ENCODE measurements at regions not wholly inside any gene's neighbourhood (a gene's known extent, or its start where the extent isn't known, plus 50 kb on each side); places are given as distances from the start of the nearest gene placed in this dataset.

GRCh38 chr2:198347946-198348345, 543.6 kb downstream of the PLCL1 start:
- no peaks in the 10 kb centered on the region for H3K27me3 ChIP-seq (ENCODE audit: control insufficient read depth, insufficient read depth, low read length)
- H3K36me3 ChIP-seq (ENCODE audit: control insufficient read depth, insufficient read depth, low read length), result no peaks in the 10 kb centered on the region
- no peak overlapping the region for H3K4me3 ChIP-seq (ENCODE audit: low read length)
- no peaks in the 10 kb centered on the region for H3K4me1 ChIP-seq (ENCODE audit: control insufficient read depth, insufficient read depth, low read length)
- H3K9ac ChIP-seq (ENCODE audit: low read length), result no peak overlapping the region
- no peak overlapping the region for H3K27ac ChIP-seq (ENCODE audit: low read depth, low read length)

DNA sequence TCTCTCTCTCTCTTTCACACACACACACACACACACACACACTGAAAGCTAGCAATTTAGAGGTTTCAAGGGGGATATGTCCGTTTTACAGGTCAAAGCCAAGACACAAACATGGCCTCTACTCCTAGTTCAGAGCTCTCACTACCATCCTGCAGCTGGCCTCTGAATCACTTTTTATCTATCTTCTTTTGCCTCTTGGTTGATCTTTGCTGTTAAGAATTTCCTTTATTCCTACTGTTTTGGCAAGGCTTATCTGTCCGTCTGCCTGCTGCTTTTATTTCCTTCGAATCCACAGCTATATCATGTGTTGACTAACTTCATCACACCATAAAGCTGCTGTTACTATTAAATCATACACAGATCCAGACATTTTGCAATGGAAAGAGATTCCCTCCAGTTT, 543.0 kb downstream of the PLCL1 start:
- no peaks in the 10 kb centered on the region for H3K27me3 ChIP-seq (ENCODE audit: control insufficient read depth, insufficient read depth, low read length)
- no peak overlapping the region for H3K27ac ChIP-seq (ENCODE audit: low read depth, low read length)
- no peak overlapping the region for H3K4me3 ChIP-seq (ENCODE audit: low read length)
- H3K4me1 ChIP-seq (ENCODE audit: control insufficient read depth, insufficient read depth, low read length), result no peaks in the 10 kb centered on the region
- no peaks in the 10 kb centered on the region for H3K36me3 ChIP-seq (ENCODE audit: control insufficient read depth, insufficient read depth, low read length)
- H3K9ac ChIP-seq (ENCODE audit: low read length), result no peak overlapping the region

DNA sequence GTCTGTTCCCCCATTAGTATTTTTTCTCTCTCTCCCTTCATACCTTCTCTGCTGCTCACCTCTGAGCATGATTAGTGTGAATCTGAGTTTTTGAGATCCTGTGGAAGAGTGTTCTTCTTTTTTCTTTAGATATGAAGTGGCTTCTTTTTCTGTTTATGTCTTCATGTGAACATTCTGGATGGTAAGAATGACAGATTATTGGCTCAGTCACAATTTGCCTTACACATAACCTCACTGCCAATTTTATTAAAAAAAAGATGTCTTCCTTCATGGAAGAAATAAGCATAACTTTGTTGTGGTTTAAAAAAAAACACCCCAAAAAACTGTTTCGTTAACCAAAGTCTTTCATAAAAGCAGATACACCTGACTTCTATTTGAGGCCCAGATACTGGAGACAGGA, 539.1 kb downstream of the PLCL1 start:
- Histone ChIP-seq H3K4me3 (ENCODE audit: low read length) (no peak overlapping the region), H3K27me3 (ENCODE audit: control insufficient read depth, insufficient read depth, low read length) (no peaks in the 10 kb centered on the region), H3K27ac (ENCODE audit: low read depth, low read length) (no peak overlapping the region), H3K4me1 (ENCODE audit: control insufficient read depth, insufficient read depth, low read length) (no peaks in the 10 kb centered on the region), H3K36me3 (ENCODE audit: control insufficient read depth, insufficient read depth, low read length) (no peaks in the 10 kb centered on the region), H3K9ac (ENCODE audit: low read length) (no peak overlapping the region)

GRCh38 chr2:198340846-198341245, 536.5 kb downstream of the PLCL1 start:
- Histone ChIP-seq H3K36me3 (ENCODE audit: control insufficient read depth, insufficient read depth, low read length) (no peaks in the 10 kb centered on the region), H3K9ac (ENCODE audit: low read length) (peak overlapping the region; percentile 32), H3K4me3 (ENCODE audit: low read length) (no peak overlapping the region), H3K4me1 (ENCODE audit: control insufficient read depth, insufficient read depth, low read length) (no peaks in the 10 kb centered on the region), H3K27ac (ENCODE audit: low read depth, low read length) (no peak overlapping the region), H3K27me3 (ENCODE audit: control insufficient read depth, insufficient read depth, low read length) (no peaks in the 10 kb centered on the region)

GRCh38 chr2:198339116-198339515, 534.7 kb downstream of the PLCL1 start:
- Histone ChIP-seq H3K4me3 (ENCODE audit: low read length) (no peak overlapping the region), H3K9ac (ENCODE audit: low read length) (no peak overlapping the region), H3K27ac (ENCODE audit: low read depth, low read length) (no peak overlapping the region), H3K27me3 (ENCODE audit: control insufficient read depth, insufficient read depth, low read length) (no peaks in the 10 kb centered on the region), H3K4me1 (ENCODE audit: control insufficient read depth, insufficient read depth, low read length) (no peaks in the 10 kb centered on the region), H3K36me3 (ENCODE audit: control insufficient read depth, insufficient read depth, low read length) (no peaks in the 10 kb centered on the region)

DNA sequence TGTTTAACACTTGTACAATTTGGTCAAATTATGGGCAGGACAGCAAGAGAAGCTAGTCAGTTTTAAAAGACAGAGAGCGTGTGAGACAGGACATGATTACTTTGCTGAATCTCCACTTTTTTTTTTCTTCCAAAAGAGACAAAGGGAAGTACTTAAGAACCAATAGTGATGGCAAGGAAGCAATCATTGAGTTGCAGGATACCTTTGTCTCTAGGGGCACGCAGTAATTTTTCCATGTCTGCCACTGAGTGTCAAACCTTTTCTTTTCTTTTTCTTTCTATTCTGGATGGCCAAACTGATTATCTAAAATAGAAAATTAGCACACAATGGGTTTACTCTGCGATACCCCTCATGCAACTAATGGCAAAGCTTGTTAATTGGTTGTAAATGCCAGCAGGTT, 533.0 kb downstream of the PLCL1 start:
- Histone ChIP-seq H3K27me3 (ENCODE audit: control insufficient read depth, insufficient read depth, low read length) (no peaks in the 10 kb centered on the region), H3K4me1 (ENCODE audit: control insufficient read depth, insufficient read depth, low read length) (no peaks in the 10 kb centered on the region), H3K4me3 (ENCODE audit: low read length) (no peak overlapping the region), H3K9ac (ENCODE audit: low read length) (no peak overlapping the region), H3K27ac (ENCODE audit: low read depth, low read length) (no peak overlapping the region), H3K36me3 (ENCODE audit: control insufficient read depth, insufficient read depth, low read length) (no peaks in the 10 kb centered on the region)

- H3K27me3 ChIP-seq (ENCODE audit: control insufficient read depth, insufficient read depth, low read length), result no peaks in the 10 kb centered on the region
- H3K9ac ChIP-seq (ENCODE audit: low read length), result no peak overlapping the region
- H3K36me3 ChIP-seq (ENCODE audit: control insufficient read depth, insufficient read depth, low read length), result no peaks in the 10 kb centered on the region
- H3K4me1 ChIP-seq (ENCODE audit: control insufficient read depth, insufficient read depth, low read length), result no peaks in the 10 kb centered on the region
- no peak overlapping the region for H3K4me3 ChIP-seq (ENCODE audit: low read length)
- no peak overlapping the region for H3K27ac ChIP-seq (ENCODE audit: low read depth, low read length)
These were observed 524.1 kb downstream of the PLCL1 start for GRCh38 chr2:198328454-198328853.

- H3K36me3 ChIP-seq (ENCODE audit: control insufficient read depth, insufficient read depth, low read length), result no peaks in the 10 kb centered on the region
- no peaks in the 10 kb centered on the region for H3K4me1 ChIP-seq (ENCODE audit: control insufficient read depth, insufficient read depth, low read length)
- no peak overlapping the region for H3K27ac ChIP-seq (ENCODE audit: low read depth, low read length)
- H3K4me3 ChIP-seq (ENCODE audit: low read length), result no peak overlapping the region
- H3K27me3 ChIP-seq (ENCODE audit: control insufficient read depth, insufficient read depth, low read length), result no peaks in the 10 kb centered on the region
- no peak overlapping the region for H3K9ac ChIP-seq (ENCODE audit: low read length)
These were observed 523.1 kb downstream of the PLCL1 start for GRCh38 chr2:198327526-198327925.

DNA sequence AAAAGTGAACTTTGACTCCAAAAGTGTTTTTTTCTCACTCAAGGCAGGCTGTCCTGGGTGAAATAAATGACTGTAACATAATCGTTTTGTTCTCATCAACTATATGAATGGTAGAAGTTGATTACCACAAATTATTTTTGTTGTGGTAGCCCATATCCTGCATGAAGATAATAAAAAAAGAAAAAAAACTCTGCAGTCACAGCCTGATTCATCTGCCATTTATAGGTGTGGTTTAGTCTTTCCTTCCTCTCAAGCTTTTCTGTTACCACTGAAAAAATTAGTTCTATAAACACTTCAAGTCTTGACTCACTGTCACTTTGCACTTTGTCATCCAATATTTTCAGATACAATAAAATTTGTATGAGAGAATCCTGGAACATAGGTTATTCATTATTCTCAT, 522.0 kb downstream of the PLCL1 start:
- Histone ChIP-seq H3K4me3 (ENCODE audit: low read length) (no peak overlapping the region), H3K9ac (ENCODE audit: low read length) (no peak overlapping the region), H3K36me3 (ENCODE audit: control insufficient read depth, insufficient read depth, low read length) (no peaks in the 10 kb centered on the region), H3K4me1 (ENCODE audit: control insufficient read depth, insufficient read depth, low read length) (no peaks in the 10 kb centered on the region), H3K27ac (ENCODE audit: low read depth, low read length) (no peak overlapping the region), H3K27me3 (ENCODE audit: control insufficient read depth, insufficient read depth, low read length) (no peaks in the 10 kb centered on the region)

GRCh38 chr2:198325359-198325758, 521.0 kb downstream of the PLCL1 start:
- Histone ChIP-seq H3K4me3 (ENCODE audit: low read length) (no peak overlapping the region), H3K9ac (ENCODE audit: low read length) (no peak overlapping the region), H3K27me3 (ENCODE audit: control insufficient read depth, insufficient read depth, low read length) (no peaks in the 10 kb centered on the region), H3K36me3 (ENCODE audit: control insufficient read depth, insufficient read depth, low read length) (no peaks in the 10 kb centered on the region), H3K4me1 (ENCODE audit: control insufficient read depth, insufficient read depth, low read length) (no peaks in the 10 kb centered on the region), H3K27ac (ENCODE audit: low read depth, low read length) (no peak overlapping the region)

GRCh38 chr2:198324071-198324470, 519.7 kb downstream of the PLCL1 start:
- H3K27me3 ChIP-seq (ENCODE audit: control insufficient read depth, insufficient read depth, low read length), result no peaks in the 10 kb centered on the region
- H3K27ac ChIP-seq (ENCODE audit: low read depth, low read length), result no peak overlapping the region
- H3K4me1 ChIP-seq (ENCODE audit: control insufficient read depth, insufficient read depth, low read length), result no peaks in the 10 kb centered on the region
- H3K4me3 ChIP-seq (ENCODE audit: low read length), result no peak overlapping the region
- H3K9ac ChIP-seq (ENCODE audit: low read length), result no peak overlapping the region
- no peaks in the 10 kb centered on the region for H3K36me3 ChIP-seq (ENCODE audit: control insufficient read depth, insufficient read depth, low read length)

DNA sequence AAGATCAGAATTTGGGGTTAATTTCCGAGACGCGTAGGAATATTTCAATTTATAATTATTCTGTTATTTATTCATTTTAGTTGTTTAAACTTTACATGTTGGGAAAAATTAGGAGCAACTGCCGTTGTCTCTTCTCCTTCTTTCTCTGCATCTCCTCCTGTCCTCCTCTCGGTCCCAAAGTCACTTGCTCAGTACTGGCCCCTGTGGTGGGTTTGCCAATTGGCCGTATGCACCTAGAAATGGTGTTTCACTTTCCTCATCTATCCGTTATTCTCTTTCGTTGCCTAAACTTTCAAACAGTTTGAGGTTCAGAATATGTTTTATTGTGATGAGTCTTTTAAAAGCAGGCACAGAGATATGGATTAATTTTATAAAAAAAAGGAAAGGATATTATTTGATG, 517.9 kb downstream of the PLCL1 start:
- Histone ChIP-seq H3K36me3 (ENCODE audit: control insufficient read depth, insufficient read depth, low read length) (no peaks in the 10 kb centered on the region), H3K27ac (ENCODE audit: low read depth, low read length) (no peak overlapping the region), H3K4me1 (ENCODE audit: control insufficient read depth, insufficient read depth, low read length) (no peaks in the 10 kb centered on the region), H3K27me3 (ENCODE audit: control insufficient read depth, insufficient read depth, low read length) (no peaks in the 10 kb centered on the region), H3K9ac (ENCODE audit: low read length) (no peak overlapping the region), H3K4me3 (ENCODE audit: low read length) (no peak overlapping the region)

- H3K9ac ChIP-seq (ENCODE audit: low read length), result no peak overlapping the region
- H3K27me3 ChIP-seq (ENCODE audit: control insufficient read depth, insufficient read depth, low read length), result no peaks in the 10 kb centered on the region
- H3K4me3 ChIP-seq (ENCODE audit: low read length), result no peak overlapping the region
- no peaks in the 10 kb centered on the region for H3K36me3 ChIP-seq (ENCODE audit: control insufficient read depth, insufficient read depth, low read length)
- no peak overlapping the region for H3K27ac ChIP-seq (ENCODE audit: low read depth, low read length)
- H3K4me1 ChIP-seq (ENCODE audit: control insufficient read depth, insufficient read depth, low read length), result no peaks in the 10 kb centered on the region
These were observed 517.2 kb downstream of the PLCL1 start for GRCh38 chr2:198321522-198322088.

All from rectal smooth muscle tissue (tissue), 1 donor.